GM10266 (cell line): ENCODE measurements at regions not wholly inside any gene's neighbourhood (a gene's known extent, or its start where the extent isn't known, plus 50 kb on each side); places are given as distances from the start of the nearest gene placed in this dataset.

Experiments
- DNase-seq: peaks from one replicate; pipeline ENCODE4 v3.0.0; 2012; ENCODE audit errors: extremely low spot score
- TF ChIP-seq, protein P1 (sequence below): IDR thresholded peaks from 2 replicates; pipeline ENCODE4 v1.5.1; 2012; ENCODE audit warnings: mild to moderate bottlenecking, low read depth; ENCODE audit not compliant: control insufficient read depth, insufficient read depth; ENCODE audit errors: missing control alignments

GRCh38 chr2:45072064-45072861, 63.0 kb upstream of the SIX2 start:
- DNase-seq: no peak
- TF ChIP-seq, protein P1, sequence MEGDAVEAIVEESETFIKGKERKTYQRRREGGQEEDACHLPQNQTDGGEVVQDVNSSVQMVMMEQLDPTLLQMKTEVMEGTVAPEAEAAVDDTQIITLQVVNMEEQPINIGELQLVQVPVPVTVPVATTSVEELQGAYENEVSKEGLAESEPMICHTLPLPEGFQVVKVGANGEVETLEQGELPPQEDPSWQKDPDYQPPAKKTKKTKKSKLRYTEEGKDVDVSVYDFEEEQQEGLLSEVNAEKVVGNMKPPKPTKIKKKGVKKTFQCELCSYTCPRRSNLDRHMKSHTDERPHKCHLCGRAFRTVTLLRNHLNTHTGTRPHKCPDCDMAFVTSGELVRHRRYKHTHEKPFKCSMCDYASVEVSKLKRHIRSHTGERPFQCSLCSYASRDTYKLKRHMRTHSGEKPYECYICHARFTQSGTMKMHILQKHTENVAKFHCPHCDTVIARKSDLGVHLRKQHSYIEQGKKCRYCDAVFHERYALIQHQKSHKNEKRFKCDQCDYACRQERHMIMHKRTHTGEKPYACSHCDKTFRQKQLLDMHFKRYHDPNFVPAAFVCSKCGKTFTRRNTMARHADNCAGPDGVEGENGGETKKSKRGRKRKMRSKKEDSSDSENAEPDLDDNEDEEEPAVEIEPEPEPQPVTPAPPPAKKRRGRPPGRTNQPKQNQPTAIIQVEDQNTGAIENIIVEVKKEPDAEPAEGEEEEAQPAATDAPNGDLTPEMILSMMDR: no peak

GRCh38 chr2:45070113-45070652, 60.9 kb upstream of the SIX2 start:
- TF ChIP-seq, protein P1: no peak
- DNase-seq: no peak

- TF ChIP-seq, protein P1: no peak
- DNase-seq: no peak
Observed at GRCh38 chr2:45069684-45070083, 60.4 kb upstream of the SIX2 start.

DNA sequence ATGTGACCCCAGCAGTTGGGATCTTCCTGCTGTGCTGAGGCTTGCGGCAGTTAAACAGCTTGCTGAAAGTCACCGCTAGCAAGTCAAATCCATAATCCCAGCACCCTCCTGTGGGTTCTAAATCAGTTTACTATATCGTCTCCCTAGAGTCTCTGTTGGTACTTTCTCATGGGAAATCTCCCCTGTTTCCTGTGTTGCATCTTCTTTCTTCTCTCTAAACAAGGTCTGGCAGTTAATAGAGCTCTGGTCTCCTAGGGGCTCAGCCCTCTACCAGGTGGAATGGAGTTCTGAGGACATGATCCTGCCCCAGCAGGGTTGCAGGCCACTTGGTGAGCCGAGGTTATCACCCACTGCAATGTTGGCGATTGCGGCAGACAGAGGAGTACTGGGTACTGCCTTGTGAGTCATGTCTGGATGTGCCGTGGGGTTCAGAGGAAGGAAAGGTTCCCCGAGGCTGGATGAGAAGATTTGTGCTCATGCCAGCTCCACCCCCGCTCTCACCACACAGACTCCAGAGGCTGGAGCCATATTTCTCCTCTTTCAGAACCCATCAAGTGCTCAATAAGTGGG, 59.4 kb upstream of the SIX2 start:
- TF ChIP-seq, protein P1: no peak
- no peak for DNase-seq

DNA sequence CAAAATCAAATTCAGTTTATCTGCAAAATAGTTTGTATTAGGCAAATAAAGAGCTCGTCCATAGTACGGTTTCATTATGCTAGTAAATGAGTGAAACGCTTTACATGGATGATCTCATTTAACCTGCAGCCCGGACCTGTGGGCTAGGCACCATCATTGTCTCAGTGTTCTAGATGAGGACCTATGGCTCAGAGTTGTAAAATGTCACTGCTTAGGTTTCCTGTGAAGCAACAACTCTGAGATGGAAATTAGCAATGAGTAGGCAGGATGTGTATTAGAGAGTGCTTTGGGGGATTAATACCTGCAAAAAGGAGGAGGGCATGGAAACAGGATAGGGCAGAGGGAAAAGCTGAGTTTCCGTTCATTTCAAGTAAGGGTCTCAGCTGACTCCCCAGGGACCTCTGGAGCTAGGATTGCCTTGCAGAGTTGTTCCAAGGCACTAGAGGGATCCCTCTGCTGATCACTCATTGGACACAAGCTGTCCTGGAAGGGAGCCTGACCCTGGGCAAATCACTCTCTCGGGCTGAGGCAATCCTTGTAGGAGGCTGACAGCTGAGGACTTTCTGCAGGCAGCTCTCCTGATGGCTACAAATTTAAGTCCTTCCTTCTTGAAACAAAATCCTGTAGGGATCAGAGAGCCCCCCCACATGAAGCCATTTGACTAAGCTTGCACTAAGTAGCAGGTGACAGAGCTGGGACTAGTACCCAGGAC, 58.8 kb upstream of the SIX2 start:
- TF ChIP-seq, protein P1: no peak
- no peak for DNase-seq
